ENCODE measurements at regions not wholly inside any gene's neighbourhood (a gene's known extent, or its start where the extent isn't known, plus 50 kb on each side); places are given as distances from the start of the nearest gene placed in this dataset.
"Not testable (repeated sequence)": the region's sequence is repeated elsewhere in the genome, so short reads cannot be mapped to it uniquely, and the experiment has no call there.

- TF ChIP-seq POLR2A, CTCF (IDR thresholded peaks at IDR 0.05): not testable (repeated sequence)
These were observed 692.1 kb downstream of the TTLL7 start for GRCh38 chr1:83306811-83307210.

Data from adrenal gland (tissue), 5 donors.